Natural killer cell (primary cell): ENCODE measurements at regions not wholly inside any gene's neighbourhood (a gene's known extent, or its start where the extent isn't known, plus 50 kb on each side); places are given as distances from the start of the nearest gene placed in this dataset.

Experiments
- ATAC-seq, 3 donors: fragments of 150-1000 bp in 2 of 3; fragments of 200-7000 bp in 1 of 3; cut with Tn5 transposase; 1 replicate in 1 of 3; 2 replicates in 2 of 3; pipeline ENCODE4 v1.10.0; 2021; ENCODE audit warnings: mild to moderate bottlenecking in 2 of 3, moderate library complexity in 2 of 3
- DNase-seq, 2 donors: peaks; one replicate each; pipeline versions ENCODE4 v3.0.0 to v3.0.0-alpha.2; 2013 to 2021; ENCODE audit warnings: mixed read lengths in 1 of 2
- H3K27ac ChIP-seq: one replicate; pipeline ENCODE4 v1.5.1; 2013; ENCODE audit warnings: mild to moderate bottlenecking, low read length
- H3K27me3 ChIP-seq: one replicate; pipeline ENCODE4 v1.6.1; 2013; ENCODE audit warnings: low read length; ENCODE audit not compliant: control insufficient read depth, insufficient read depth
- H3K36me3 ChIP-seq: one replicate; pipeline ENCODE4 v1.6.1; 2013; ENCODE audit warnings: low read length; ENCODE audit not compliant: control insufficient read depth, insufficient read depth
- H3K4me1 ChIP-seq: one replicate; pipeline ENCODE4 v1.6.1; 2013; ENCODE audit warnings: low read length; ENCODE audit not compliant: control insufficient read depth, insufficient read depth
- H3K4me3 ChIP-seq: one replicate; pipeline ENCODE4 v1.5.1; 2013; ENCODE audit warnings: low read length
- H3K9me3 ChIP-seq: one replicate; pipeline ENCODE4 v1.6.1; 2013; ENCODE audit warnings: low read length; ENCODE audit not compliant: control insufficient read depth, insufficient read depth
- H3K27ac Mint-ChIP-seq, 2 donors: one replicate each; pipeline ENCODE4 v1.8.0; 2022; ENCODE audit warnings: mild to moderate bottlenecking in 2 of 2, mixed read lengths in 2 of 2, moderate library complexity in 1 of 2
- H3K27me3 Mint-ChIP-seq, 2 donors: one replicate each; pipeline ENCODE4 v1.8.0; 2022; ENCODE audit warnings: low read depth in 2 of 2, mixed read lengths in 2 of 2
- H3K36me3 Mint-ChIP-seq: one replicate; pipeline ENCODE4 v1.8.0; 2022; ENCODE audit warnings: mixed read lengths
- H3K4me1 Mint-ChIP-seq, 2 donors: one replicate each; pipeline ENCODE4 v1.8.0; 2022; ENCODE audit warnings: mixed read lengths in 2 of 2
- H3K4me3 Mint-ChIP-seq: one replicate; pipeline ENCODE4 v1.8.0; 2022; ENCODE audit warnings: mild to moderate bottlenecking, moderate library complexity, mixed read lengths
- H3K9me3 Mint-ChIP-seq, 2 donors: one replicate each; pipeline ENCODE4 v1.8.0; 2022; ENCODE audit warnings: mixed read lengths in 2 of 2
- WGBS: methylation state at CpG from one replicate; pipeline ENCODE4 v1.1.7; 2013; ENCODE audit warnings: missing lambda C conversion rate; ENCODE audit not compliant: insufficient coverage; 5-methylcytosine and 5-hydroxymethylcytosine counted together
- intact Hi-C: fragments of 100-400 bp; cut with micrococcal nuclease; formaldehyde crosslinking; loops from one replicate; pipeline ENCODE4 v1.14.2; 2022
- TF ChIP-seq, protein P1 (sequence below): fragments of 200-600 bp; IDR thresholded peaks from one replicate; pipeline ENCODE4 v1.8.0; 2022; ENCODE audit warnings: antibody characterized with exemption

DNA sequence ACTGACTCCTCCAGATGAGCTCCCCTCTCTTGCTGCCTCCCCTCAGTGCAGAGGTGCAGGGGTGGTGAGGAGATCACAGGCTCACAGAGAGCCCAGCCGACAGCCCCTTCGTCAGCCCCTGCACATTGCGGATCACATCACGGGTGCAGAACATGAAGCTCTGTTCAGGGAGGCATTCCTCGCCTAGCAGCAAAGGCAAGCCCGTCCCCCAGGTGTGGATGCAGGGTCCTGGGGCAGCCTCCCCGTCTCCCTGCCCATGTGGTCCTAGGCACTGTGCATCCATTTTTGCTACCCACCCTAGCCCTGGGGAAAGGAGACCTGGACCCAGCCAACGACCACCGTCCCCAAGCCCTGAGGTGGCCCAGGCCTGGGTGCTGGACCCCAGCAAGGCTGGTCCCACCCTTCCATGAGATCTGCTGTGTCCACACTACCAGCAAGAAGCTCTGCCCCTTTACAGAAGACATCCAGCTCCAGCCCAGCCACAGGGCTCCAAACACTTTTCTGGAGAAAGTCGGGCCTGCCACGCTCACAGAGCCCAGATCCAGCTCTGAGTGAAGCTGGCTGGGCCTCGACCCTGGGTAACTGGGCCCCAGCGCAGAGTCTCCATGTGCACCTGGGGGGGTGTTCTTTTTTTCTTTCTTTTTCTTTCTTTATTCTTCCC is 248.7 kb downstream of the NPHP4 start:
- H3K27ac Mint-ChIP-seq = no peak overlapping the region
- Histone ChIP-seq H3K9me3 (no peaks in the 10 kb centered on the region), H3K27ac (no peak overlapping the region), H3K4me3 (no peak overlapping the region), H3K4me1 (peaks cover 10% of the 10 kb centered on the region), H3K27me3 (no peaks in the 10 kb centered on the region), H3K36me3 (no peaks in the 10 kb centered on the region)
- peaks cover 0 to 13% of the 10 kb centered on the region in 2 donors for H3K27me3 Mint-ChIP-seq
- H3K36me3 Mint-ChIP-seq = no peaks in the 10 kb centered on the region
- intact Hi-C loops = no loop called here
- ATAC-seq (no peak), DNase-seq (no peak)
- H3K4me3 Mint-ChIP-seq = no peak overlapping the region
- TF ChIP-seq, protein P1, sequence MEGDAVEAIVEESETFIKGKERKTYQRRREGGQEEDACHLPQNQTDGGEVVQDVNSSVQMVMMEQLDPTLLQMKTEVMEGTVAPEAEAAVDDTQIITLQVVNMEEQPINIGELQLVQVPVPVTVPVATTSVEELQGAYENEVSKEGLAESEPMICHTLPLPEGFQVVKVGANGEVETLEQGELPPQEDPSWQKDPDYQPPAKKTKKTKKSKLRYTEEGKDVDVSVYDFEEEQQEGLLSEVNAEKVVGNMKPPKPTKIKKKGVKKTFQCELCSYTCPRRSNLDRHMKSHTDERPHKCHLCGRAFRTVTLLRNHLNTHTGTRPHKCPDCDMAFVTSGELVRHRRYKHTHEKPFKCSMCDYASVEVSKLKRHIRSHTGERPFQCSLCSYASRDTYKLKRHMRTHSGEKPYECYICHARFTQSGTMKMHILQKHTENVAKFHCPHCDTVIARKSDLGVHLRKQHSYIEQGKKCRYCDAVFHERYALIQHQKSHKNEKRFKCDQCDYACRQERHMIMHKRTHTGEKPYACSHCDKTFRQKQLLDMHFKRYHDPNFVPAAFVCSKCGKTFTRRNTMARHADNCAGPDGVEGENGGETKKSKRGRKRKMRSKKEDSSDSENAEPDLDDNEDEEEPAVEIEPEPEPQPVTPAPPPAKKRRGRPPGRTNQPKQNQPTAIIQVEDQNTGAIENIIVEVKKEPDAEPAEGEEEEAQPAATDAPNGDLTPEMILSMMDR = no peak
- 82% methylated on average over 12 of the region's 13 CpGs for WGBS
- H3K4me1 Mint-ChIP-seq = no peaks in the 10 kb centered on the region
- no peaks in the 10 kb centered on the region for H3K9me3 Mint-ChIP-seq

DNA sequence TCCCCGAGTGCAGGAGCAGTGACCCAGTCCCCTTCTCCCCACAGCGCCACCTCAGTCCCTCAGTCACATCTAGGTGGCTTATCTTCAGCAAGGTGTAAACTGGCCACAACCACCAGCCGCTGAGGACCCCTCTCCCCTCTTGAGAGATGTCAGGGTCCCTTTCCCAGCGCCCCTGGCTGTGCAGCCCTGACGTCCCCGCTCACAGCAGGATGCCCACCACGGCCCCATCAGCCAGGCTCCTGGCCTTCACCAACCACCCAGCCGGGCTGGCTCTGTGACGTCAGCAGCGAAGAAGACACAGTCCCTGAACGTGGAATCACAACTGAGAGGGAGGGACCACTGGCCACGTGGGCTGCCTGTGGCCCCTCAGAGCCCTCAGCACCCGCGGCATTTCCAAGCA is 249.4 kb downstream of the NPHP4 start:
- no peaks in the 10 kb centered on the region for H3K36me3 Mint-ChIP-seq
- no peak for ATAC-seq
- TF ChIP-seq, protein P1 = no peak
- H3K27ac ChIP-seq = no peak overlapping the region
- H3K4me3 ChIP-seq = no peak overlapping the region
- no peaks in the 10 kb centered on the region for H3K36me3 ChIP-seq
- H3K27ac Mint-ChIP-seq = no peak overlapping the region
- no peak for DNase-seq
- intact Hi-C loops = no loop called here
- H3K27me3 Mint-ChIP-seq = peaks cover 0 to 13% of the 10 kb centered on the region in 2 donors
- no peak overlapping the region for H3K4me3 Mint-ChIP-seq
- no peaks in the 10 kb centered on the region for H3K27me3 ChIP-seq
- H3K9me3 Mint-ChIP-seq = no peaks in the 10 kb centered on the region
- WGBS = 87% methylated on average over 14 of the region's 14 CpGs
- H3K4me1 ChIP-seq = peaks cover 10% of the 10 kb centered on the region
- H3K9me3 ChIP-seq = no peaks in the 10 kb centered on the region
- no peaks in the 10 kb centered on the region for H3K4me1 Mint-ChIP-seq

DNA sequence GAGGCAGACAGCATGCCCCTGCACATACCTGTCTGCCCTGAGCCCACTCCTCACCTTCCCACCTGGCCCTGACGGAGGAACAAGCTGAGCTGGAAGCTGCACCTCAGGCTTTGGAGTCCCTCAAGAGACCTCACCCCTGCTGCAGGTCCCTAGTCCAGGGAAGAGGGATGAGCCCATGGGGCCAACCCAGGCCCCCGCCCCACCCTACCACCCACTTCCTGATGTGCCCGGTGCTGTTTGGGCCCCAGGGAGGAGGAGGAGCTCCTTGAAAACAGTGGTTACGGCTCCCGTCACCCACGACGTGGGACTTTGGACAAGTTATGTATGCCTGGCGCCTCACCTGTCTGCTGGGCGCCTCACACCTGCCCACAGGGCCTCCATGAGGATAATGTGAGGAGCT is 250.2 kb downstream of the NPHP4 start:
- H3K27me3 ChIP-seq = no peaks in the 10 kb centered on the region

More for the DNA sequence above, 250.2 kb downstream of the NPHP4 start:
- intact Hi-C loops = no loop called here
- no peak for DNase-seq
- Mint-ChIP-seq H3K27me3 (peaks cover 0 to 13% of the 10 kb centered on the region in 2 donors), H3K27ac (no peak overlapping the region), H3K4me1 (no peaks in the 10 kb centered on the region), H3K36me3 (no peaks in the 10 kb centered on the region), H3K4me3 (no peak overlapping the region), H3K9me3 (no peaks in the 10 kb centered on the region)
- TF ChIP-seq, protein P1 = no peak
- WGBS = 67% methylated on average over 9 of the region's 9 CpGs
- no peak for ATAC-seq
- Histone ChIP-seq H3K27ac (no peak overlapping the region), H3K4me1 (peaks cover 10% of the 10 kb centered on the region), H3K9me3 (no peaks in the 10 kb centered on the region), H3K4me3 (no peak overlapping the region), H3K36me3 (no peaks in the 10 kb centered on the region)
